Body of pancreas (tissue), 4 donors: ENCODE measurements at regions not wholly inside any gene's neighbourhood (a gene's known extent, or its start where the extent isn't known, plus 50 kb on each side); places are given as distances from the start of the nearest gene placed in this dataset.

Experiments
- CTCF ChIP-seq, 7 experiments: fragments of 450-650 bp in 4 of 7; fragments of 200-600 bp in 3 of 7; sonication (generic) in 3 of 7; IDR thresholded peaks; one replicate each; pipeline ENCODE4 v1.5.1; 2016 to 2019; ENCODE audit warnings: antibody characterized with exemption in 7 of 7
- POLR2A ChIP-seq, 3 donors: fragments of 450-650 bp; IDR thresholded peaks; one replicate each; pipeline ENCODE4 v1.6.1; 2016; ENCODE audit warnings: antibody characterized with exemption in 3 of 3, mild to moderate bottlenecking in 2 of 3

- no peak for TF ChIP-seq CTCF (IDR thresholded peaks at IDR 0.05)
- TF ChIP-seq POLR2A (IDR thresholded peaks at IDR 0.05) = no peak
Observed at GRCh38 chr15:39200586-39200985, 380.3 kb upstream of the THBS1 start.
